8988T (cell line): ENCODE measurements at regions not wholly inside any gene's neighbourhood (a gene's known extent, or its start where the extent isn't known, plus 50 kb on each side); places are given as distances from the start of the nearest gene placed in this dataset.
"Not testable (repeated sequence)": the region's sequence is repeated elsewhere in the genome, so short reads cannot be mapped to it uniquely, and the experiment has no call there.

ENCODE experiments used
- DNase-seq: peaks from one replicate; pipeline ENCODE4 v3.0.0; 2011

GRCh38 chr16:66265048-66265415 is 101.5 kb upstream of the CDH5 start:
- DNase-seq = no peak

- DNase-seq = no peak
Observed at GRCh38 chr16:66264311-66265047, 102.0 kb upstream of the CDH5 start.

- no peak for DNase-seq
Observed at GRCh38 chr16:66263973-66264310, 102.5 kb upstream of the CDH5 start.

- no peak for DNase-seq
Observed at GRCh38 chr16:66263168-66263972, 103.1 kb upstream of the CDH5 start.

- DNase-seq = no peak
Observed at GRCh38 chr16:66262253-66263167, 104.0 kb upstream of the CDH5 start.

- DNase-seq = no peak
Observed at GRCh38 chr16:66261826-66262225, 104.7 kb upstream of the CDH5 start.

GRCh38 chr16:66260522-66261254 is 105.8 kb upstream of the CDH5 start:
- DNase-seq = no peak

- DNase-seq = no peak
Observed at GRCh38 chr16:66258916-66259845, 107.3 kb upstream of the CDH5 start.

GRCh38 chr16:66256919-66257318 is 109.6 kb upstream of the CDH5 start:
- DNase-seq = no peak

- no peak for DNase-seq
Observed at GRCh38 chr16:66255647-66256046, 110.8 kb upstream of the CDH5 start.

- DNase-seq = no peak
Observed at GRCh38 chr16:66254751-66255150, 111.7 kb upstream of the CDH5 start.

GRCh38 chr16:66254106-66254505 is 112.4 kb upstream of the CDH5 start:
- DNase-seq = no peak

- no peak for DNase-seq
Observed at GRCh38 chr16:66251476-66252160, 114.9 kb upstream of the CDH5 start.

GRCh38 chr16:66250686-66251431 is 115.6 kb upstream of the CDH5 start:
- DNase-seq = no peak

GRCh38 chr16:66247516-66248481 is 118.7 kb upstream of the CDH5 start:
- no peak for DNase-seq

- DNase-seq = no peak
Observed at GRCh38 chr16:66245868-66246267, 120.6 kb upstream of the CDH5 start.

GRCh38 chr16:66245072-66245471 is 121.4 kb upstream of the CDH5 start:
- no peak for DNase-seq

- DNase-seq = no peak
Observed at GRCh38 chr16:66242672-66243071, 123.8 kb upstream of the CDH5 start.

- DNase-seq = not testable (repeated sequence)
Observed at GRCh38 chr16:66242206-66242605, 124.3 kb upstream of the CDH5 start.
